ENCODE measurements at regions not wholly inside any gene's neighbourhood (a gene's known extent, or its start where the extent isn't known, plus 50 kb on each side); places are given as distances from the start of the nearest gene placed in this dataset.
"Not testable (repeated sequence)": the region's sequence is repeated elsewhere in the genome, so short reads cannot be mapped to it uniquely, and the experiment has no call there.

DNA sequence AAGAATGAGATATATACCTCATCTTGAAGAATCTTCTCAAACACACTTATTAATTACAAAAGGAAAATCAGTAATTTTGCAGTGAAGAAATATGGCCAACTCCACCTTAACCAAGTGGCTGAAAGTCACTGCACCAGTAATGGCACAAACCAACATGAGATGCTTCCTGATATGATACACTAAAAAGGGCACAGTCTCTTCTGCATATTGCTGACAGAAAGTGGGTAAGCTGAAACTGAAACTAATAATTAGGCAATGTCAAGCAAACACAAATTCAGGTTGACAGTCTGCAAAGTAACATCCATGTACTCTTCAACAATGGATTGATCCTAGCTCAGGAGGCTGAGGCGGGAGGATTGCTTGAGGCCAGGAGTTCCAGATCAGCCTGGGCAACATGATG lies 56.1 kb downstream of the ZNF22 start:
- DNase-seq (ENCODE audit: low read depth), result not testable (repeated sequence)

DNA sequence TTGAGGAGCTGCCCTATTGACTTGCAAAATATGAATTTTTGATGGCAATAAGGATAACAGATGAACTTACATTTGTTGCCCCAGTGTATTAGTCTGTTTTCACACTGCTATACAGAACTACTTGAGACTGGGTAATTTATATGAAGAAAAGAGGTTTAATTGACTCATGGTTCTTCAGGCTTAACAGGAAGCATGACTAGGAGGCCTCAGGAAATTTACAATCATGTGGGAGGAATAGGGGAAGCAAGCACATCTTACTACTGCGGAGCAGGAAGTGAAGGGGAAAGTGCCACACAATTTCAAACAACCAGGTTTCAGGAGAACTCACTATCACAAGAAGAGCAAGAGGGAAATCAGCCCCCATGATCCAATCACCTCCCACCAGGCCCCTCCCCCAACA lies 57.9 kb downstream of the ZNF22 start:
- peak; percentile 7 for DNase-seq (ENCODE audit: low read depth)

GRCh38 chr10:45058992-45059561 lies 58.4 kb downstream of the ZNF22 start:
- DNase-seq (ENCODE audit: low read depth), result no peak

GRCh38 chr10:45059632-45060031 lies 58.9 kb downstream of the ZNF22 start:
- DNase-seq (ENCODE audit: low read depth), result no peak

DNA sequence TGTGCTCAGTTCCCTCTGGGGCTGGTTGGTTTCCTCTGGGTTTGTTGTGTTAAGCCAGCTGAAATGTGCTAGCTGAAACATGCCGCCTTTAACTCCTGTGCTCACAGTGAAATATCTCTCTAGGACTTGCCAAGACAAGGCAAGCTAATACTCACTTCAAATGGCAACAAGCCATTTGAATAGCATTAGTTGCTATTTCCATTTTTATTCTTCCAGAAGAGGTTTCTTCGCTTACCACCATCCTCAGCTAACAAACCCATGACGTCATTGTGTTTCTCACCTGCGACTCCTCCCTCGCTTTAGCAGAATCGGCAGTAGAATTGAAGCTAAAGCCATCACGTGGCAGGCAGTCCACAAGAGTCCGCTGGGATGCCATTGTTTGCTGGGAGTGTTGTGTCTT lies 61.3 kb downstream of the ZNF22 start:
- DNase-seq (ENCODE audit: low read depth), result no peak

DNA sequence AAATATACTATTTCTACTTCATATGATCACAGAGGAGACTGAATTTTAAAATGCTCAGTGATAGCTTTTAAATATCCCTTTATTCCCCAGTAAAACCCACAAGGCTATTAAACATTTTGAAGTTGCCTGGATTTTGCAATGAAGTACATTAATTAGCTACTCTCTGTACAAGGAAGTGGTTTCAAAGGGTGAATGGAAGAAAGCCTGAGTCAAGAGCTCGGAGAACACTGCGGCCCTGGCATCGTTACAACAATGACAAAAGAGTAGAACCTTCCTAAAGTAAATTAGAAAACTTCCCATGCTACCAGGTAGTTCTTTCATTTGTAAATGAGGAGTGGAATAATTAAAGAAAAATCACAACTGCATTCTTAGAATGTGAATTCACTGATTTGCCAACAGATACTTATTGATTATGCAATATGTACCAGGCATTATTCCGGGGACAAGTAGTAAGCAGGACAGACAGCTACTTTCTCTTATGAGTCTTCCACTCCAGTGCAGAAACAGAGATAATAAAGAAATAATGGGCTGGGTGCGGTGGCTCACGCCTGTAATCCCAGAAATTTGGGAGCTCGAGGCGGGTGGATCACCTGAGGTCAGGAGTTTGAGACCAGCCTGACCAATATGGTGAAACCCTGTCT lies 63.0 kb downstream of the ZNF22 start:
- DNase-seq (ENCODE audit: low read depth), result peak; percentile 31

DNA sequence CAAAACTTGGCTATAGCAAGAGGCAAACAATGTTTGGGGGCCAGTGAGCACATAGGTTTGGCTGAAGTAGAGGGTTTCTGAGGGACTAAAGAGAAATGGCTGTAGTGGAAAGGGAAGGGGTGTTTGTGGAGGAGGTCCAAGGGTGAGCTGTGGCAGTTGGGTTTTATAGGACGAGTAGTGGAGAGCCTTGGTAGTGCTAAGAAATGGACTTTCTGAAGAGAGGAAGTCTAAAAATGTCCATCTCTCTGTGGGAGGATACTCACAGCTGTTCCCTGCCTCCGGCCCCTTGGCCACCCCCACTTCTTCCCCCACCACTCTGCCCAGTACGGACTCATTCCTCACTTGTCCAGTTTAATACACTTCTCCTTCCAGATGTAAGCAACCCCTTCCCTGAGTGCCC lies 64.3 kb downstream of the ZNF22 start:
- DNase-seq (ENCODE audit: low read depth), result no peak

DNA sequence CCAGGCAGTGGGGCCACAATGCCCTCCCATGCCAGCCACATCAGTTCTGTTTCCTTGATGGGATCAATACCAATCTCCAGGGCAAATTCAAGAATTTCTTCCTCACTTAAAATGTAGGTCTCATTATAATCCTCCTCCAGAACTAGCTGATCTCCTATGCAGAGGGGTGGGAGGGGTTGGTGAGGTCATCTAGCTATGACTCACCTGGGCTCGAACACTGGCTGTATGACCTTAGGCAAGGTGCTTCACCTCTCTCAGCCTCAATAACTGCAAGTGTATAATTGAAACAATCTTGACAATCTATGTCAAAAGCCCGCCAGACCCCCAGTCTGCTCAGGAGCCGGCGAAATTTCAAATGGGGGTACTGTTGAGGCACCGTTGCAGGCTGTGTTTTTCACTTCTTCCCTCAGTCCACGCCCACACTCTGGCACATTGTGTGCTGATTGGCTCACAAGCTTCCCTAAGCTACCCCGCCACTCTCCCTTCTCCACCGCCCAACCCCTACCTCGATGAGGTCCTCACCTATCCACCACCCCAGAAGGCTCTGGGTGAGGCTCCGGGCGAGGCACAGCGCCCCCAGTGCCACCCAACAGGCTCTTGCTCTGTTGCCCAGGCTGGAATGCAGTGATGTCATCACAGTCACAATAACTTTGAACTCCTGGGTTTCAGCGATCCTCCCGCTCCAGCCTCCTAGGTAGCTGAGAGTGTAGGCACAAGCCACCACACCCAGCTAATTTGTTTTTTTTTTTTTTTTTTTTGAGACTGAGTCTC lies 70.5 kb downstream of the ZNF22 start:
- DNase-seq (ENCODE audit: low read depth), result peak; percentile 5

- no peak for DNase-seq (ENCODE audit: low read depth)
Measured at GRCh38 chr10:45075216-45075615, 74.5 kb downstream of the ZNF22 start.

- no peak for DNase-seq (ENCODE audit: low read depth)
Measured at GRCh38 chr10:45075826-45076380, 75.2 kb downstream of the ZNF22 start.

- DNase-seq (ENCODE audit: low read depth), result no peak
Measured at GRCh38 chr10:45076891-45077290, 76.2 kb downstream of the ZNF22 start.

DNA sequence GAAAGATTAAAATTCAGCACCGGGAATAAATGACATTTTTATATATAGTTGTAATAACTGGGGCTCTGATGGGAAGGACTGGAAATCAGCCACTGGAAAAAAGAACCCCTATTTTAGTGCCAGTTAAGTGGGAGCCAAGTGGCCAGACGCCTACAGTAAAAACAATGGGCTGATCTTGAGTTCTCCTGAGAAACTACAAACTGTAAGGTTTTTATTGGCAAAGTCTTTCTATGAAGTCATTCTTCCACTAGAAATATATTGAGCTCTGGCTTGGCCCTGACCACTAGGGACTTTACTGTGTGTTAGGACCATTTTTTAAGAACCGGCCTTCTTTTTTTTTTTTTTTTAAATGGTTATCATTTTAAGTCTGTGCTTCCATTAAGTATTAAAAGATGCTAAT lies 79.6 kb downstream of the ZNF22 start:
- no peak for DNase-seq (ENCODE audit: low read depth)

DNA sequence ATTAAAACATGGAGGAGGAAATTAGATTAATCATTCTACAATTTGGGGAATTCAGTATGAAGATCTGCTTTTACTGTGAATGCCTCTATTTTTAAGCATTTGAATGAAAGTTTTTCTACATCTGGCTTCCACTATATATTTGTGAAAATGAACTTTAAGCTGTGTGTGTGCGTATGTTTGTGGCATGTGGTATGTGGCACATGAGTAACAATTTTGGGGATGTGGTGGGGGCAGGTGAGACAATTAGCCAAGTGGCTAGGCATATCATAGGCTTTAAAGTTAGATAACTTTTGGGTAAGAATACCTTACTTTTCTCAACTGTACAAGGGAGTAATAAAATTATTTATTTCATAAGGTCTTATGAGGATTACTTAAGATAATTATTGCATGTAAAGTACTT lies 81.5 kb downstream of the ZNF22 start:
- DNase-seq (ENCODE audit: low read depth), result no peak

DNA sequence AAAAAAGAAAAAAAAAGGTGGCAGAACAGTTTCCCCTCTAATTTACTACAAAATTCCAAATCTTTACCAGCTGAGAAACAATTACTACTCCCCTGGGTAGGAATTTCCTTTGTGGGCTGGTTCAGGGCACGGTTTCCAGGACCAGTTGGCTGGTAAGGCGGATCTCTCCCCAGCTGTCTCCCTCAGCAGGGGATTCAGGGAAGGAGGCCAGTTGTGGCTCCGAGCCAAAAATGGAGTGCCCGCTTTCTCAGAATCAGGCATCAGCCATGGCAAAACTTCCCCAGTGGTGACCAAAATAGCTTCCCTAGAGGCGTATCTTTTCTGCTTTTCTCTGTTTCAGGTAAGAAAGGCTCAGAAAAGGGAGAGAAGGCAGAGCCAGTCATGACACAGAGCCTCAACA lies 91.2 kb downstream of the ZNF22 start:
- no peak for DNase-seq (ENCODE audit: low read depth)

DNA sequence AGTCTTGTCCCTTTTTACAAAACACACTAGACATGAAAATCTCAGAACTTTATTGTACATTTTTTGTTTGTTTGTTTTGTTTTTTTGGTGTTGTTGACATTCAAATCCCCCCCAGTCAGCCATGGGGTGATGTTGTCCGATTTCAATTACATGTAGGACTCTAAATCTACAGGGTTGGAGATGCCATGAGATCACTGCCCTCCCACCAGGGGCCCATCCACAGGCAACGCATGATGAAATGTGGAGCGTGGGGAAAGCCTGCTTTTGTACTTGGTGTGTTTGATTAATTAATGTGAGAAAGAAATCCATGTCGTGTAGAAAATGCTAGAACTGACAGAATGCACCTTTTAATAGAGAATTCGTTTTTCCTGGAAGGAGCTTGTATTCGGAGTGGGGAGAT lies 93.2 kb downstream of the ZNF22 start:
- no peak for DNase-seq (ENCODE audit: low read depth)

GRCh38 chr10:45095286-45095685 lies 94.6 kb downstream of the ZNF22 start:
- DNase-seq (ENCODE audit: low read depth), result no peak

- no peak for DNase-seq (ENCODE audit: low read depth)
Measured at GRCh38 chr10:45096001-45096400, 95.3 kb downstream of the ZNF22 start.

- DNase-seq (ENCODE audit: low read depth), result no peak
Measured at GRCh38 chr10:45100429-45100828, 99.7 kb downstream of the ZNF22 start.

GRCh38 chr10:45104674-45105073 lies 104.0 kb downstream of the ZNF22 start:
- no peak for DNase-seq (ENCODE audit: low read depth)

DNA sequence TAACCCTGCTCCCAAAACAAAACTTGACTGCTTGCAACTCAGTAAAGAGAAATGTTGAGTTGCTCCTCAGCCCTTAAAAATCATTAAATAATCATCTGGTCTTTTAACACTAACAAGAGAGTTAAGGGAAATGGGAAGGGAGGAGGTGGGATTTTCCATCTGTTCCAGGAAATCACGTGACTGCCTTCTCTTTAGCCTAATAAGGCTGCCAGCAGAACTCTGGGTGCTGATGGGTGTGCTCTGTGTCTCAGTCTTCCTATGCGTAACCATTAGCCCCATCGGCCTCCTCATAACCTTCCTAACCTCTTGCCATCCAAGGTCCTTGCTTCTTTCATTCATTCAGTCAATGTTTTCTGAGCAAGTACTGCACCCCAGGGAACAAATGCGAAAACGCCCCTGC lies 104.6 kb downstream of the ZNF22 start:
- DNase-seq (ENCODE audit: low read depth), result peak; percentile 1

DNA sequence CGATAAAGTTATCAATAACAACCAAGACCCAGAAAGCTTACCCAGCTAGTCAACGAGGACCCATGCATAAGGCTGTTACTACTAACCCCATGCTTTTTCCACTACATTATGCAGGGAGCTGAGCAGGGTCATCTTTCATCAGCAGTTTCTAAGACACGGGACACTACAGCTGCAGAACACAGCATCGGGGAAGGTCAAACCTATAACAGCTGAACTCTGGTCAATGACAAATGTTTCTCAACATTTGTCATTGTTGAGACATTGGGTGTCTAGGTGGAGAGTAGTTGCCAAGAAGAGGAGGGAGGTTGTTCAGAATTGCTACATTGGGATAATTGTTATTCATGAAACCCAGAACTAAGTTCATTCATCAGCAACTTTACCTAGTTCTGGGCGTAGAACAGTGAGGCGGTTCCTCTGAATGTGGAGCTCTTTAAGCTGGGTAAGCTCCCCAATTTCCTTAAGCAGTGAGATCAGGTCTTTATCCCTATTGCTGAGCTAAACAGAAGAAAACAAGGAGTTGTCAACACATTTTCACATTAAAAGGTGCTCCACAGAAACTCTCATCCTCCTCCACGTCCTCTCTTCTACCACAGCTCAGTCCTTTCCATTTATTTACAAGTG lies 105.6 kb downstream of the ZNF22 start:
- DNase-seq (ENCODE audit: low read depth), result no peak

- no peak for DNase-seq (ENCODE audit: low read depth)
Measured at GRCh38 chr10:45111509-45111908, 110.8 kb downstream of the ZNF22 start.

- DNase-seq (ENCODE audit: low read depth), result not testable (repeated sequence)
Measured at GRCh38 chr10:45117940-45118339, 117.2 kb downstream of the ZNF22 start.

All from M059J (cell line).